Spinal cord (tissue), 9 donors: ENCODE measurements at regions not wholly inside any gene's neighbourhood (a gene's known extent, or its start where the extent isn't known, plus 50 kb on each side); places are given as distances from the start of the nearest gene placed in this dataset.

ENCODE experiments used
- DNase-seq, 6 donors: peaks; one replicate each; pipeline versions ENCODE4 v3.0.0 to v3.0.0-alpha.2; 2013 to 2015; ENCODE audit warnings: low spot score in 6 of 6, low read depth in 4 of 6
- H3K27ac ChIP-seq: one replicate; pipeline ENCODE4 v1.5.1; 2013; ENCODE audit warnings: low read depth, low read length, control low read depth
- H3K27me3 ChIP-seq: one replicate; pipeline ENCODE4 v1.6.1; 2013; ENCODE audit warnings: low read length; ENCODE audit not compliant: control insufficient read depth, insufficient read depth
- H3K36me3 ChIP-seq: one replicate; pipeline ENCODE4 v1.6.1; 2013; ENCODE audit warnings: low read length; ENCODE audit not compliant: control insufficient read depth, insufficient read depth
- H3K4me1 ChIP-seq: one replicate; pipeline ENCODE4 v1.6.1; 2013; ENCODE audit warnings: low read length; ENCODE audit not compliant: control insufficient read depth, insufficient read depth
- H3K4me3 ChIP-seq: one replicate; pipeline ENCODE4 v1.5.1; 2013; ENCODE audit warnings: low read depth, low read length, control low read depth
- H3K9me3 ChIP-seq: one replicate; pipeline ENCODE4 v1.6.1; 2013; ENCODE audit warnings: low read length; ENCODE audit not compliant: control insufficient read depth, insufficient read depth
- WGBS: methylation state at CpG from one replicate; pipeline ENCODE4 v1.1.5; 2013; ENCODE audit warnings: missing lambda C conversion rate; ENCODE audit not compliant: insufficient coverage; 5-methylcytosine and 5-hydroxymethylcytosine counted together
- donor health status: healthy.

DNA sequence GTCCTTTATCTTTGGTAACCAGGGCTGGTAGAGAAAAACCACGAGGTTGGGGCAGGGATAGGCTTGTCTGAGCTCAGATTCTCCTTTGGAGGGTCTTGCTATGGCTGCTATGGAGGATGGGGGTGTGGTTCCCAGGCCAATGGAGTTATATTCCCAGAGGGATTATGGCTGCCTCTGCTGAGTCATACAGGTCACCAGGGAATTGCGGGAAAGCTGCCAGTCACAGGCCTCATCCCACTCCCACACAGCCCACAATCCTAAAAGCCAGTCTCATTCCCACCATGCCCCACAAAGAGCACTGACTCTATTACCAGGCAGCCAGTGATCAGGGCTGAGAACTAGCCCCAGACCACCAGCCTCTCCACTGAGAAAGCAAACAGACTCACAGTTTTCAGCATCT, 316.6 kb upstream of the TMEM229A start:
- peaks cover 1% of the 10 kb centered on the region for H3K9me3 ChIP-seq
- no peak overlapping the region for H3K27ac ChIP-seq
- no peak for DNase-seq
- H3K36me3 ChIP-seq, result no peaks in the 10 kb centered on the region
- WGBS, result 90% methylated on average over 2 of the region's 2 CpGs
- no peaks in the 10 kb centered on the region for H3K4me1 ChIP-seq
- no peak overlapping the region for H3K4me3 ChIP-seq
- no peaks in the 10 kb centered on the region for H3K27me3 ChIP-seq

DNA sequence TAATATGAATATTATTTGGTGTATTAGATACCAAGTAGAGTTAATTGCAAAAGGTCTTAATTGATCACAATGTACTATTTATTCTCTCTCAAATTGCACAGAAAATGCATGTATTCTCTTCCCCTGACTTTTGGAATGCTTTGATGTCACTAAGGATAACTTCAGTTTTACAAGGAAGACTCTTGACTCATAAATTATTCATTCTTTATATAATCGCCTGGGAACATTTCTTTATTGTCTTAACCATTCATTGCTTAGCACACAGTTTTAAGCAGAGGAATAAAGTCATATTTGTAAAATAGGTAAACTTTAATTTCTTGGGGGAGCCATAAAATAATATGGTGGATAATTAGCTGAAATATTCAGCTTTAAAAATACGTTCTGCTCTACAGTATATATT, 306.0 kb upstream of the TMEM229A start:
- WGBS, result no CpG with 5 or more reads among the region's 2 CpGs
- H3K4me3 ChIP-seq, result no peak overlapping the region

DNA sequence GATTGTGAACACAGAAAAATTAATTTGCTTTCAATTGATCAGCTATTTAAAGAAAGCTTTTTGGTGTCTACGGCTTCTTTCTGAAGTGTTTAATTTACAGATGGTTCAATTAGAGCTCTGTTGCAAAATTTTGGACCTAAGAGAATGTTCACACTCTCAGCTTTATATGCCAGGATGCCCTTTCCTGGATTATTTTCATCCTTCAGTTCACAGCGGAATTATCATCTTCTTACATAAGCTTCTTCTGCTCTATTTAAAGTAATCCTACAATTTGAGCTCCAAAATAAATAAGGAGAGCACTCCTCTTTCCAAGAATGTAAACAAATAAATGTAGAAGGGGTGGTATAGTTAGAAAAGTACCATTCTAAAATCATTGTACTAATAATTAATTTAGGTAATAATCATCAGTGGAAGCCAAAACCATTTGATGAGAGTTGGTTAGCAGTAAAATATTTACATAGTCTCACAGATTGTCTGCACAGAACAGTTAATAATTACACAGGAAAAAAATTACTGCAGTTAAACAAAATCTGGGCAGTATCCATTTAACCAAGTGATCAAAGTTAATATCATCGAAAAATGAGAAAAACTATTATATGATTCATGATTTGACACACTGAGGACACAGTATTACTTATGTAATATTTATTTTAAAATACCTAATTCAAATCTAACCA, 298.0 kb upstream of the TMEM229A start:
- DNase-seq, result peak in 1 of 6 donors; percentile 11
- H3K27ac ChIP-seq, result no peak overlapping the region
- H3K36me3 ChIP-seq, result no peaks in the 10 kb centered on the region
- no CpG with 5 or more reads among the region's 3 CpGs for WGBS
- no peak overlapping the region for H3K4me3 ChIP-seq
- no peaks in the 10 kb centered on the region for H3K9me3 ChIP-seq
- no peaks in the 10 kb centered on the region for H3K4me1 ChIP-seq
- H3K27me3 ChIP-seq, result no peaks in the 10 kb centered on the region

More for the DNA sequence above, 306.0 kb upstream of the TMEM229A start:
- no peaks in the 10 kb centered on the region for H3K36me3 ChIP-seq
- peak in 1 of 6 donors; percentile 24 for DNase-seq
- H3K27me3 ChIP-seq, result no peaks in the 10 kb centered on the region
- H3K4me1 ChIP-seq, result no peaks in the 10 kb centered on the region
- H3K9me3 ChIP-seq, result no peaks in the 10 kb centered on the region
- H3K27ac ChIP-seq, result no peak overlapping the region

DNA sequence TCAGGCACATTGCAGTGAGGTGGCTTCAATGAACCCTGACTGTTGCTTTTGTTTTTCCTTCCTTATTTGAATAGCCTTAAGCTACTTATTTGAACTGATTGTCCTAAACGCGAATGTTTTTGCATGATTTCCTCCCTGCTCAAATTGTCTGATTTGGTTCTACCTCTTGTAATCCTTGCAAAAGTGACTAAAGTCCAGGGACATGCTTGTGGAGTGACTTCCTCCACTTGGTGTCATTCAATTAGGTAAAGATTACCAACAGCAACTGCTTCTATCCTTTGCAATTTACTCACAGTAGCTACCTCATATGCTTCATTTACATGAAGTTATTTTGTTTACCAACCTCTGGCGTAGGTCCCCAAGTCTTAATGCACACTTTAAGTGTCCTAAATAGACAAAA, 295.9 kb upstream of the TMEM229A start:
- DNase-seq, result no peak
- Histone ChIP-seq H3K36me3 (no peaks in the 10 kb centered on the region), H3K27me3 (no peaks in the 10 kb centered on the region), H3K27ac (no peak overlapping the region), H3K4me3 (no peak overlapping the region), H3K4me1 (no peaks in the 10 kb centered on the region), H3K9me3 (no peaks in the 10 kb centered on the region)
- no CpG with 5 or more reads among the region's 3 CpGs for WGBS

DNA sequence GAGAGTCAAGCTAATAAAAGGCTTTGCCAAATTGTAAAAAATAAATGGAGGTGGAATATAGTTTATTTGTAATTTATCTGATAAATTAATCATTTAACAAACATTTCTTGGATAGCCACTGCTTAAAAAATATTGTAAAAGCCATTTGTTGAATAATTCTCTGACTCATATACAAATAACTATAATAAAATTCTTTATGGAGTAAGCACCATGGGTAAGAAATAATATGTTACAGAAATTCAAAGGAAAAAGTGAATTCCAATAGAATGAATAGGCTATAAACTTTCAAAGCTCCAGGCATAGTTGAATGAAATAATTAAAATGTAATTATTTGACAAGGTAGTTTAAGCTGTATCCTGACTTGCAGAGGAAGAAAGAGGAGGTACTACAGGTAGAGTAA, 291.4 kb upstream of the TMEM229A start:
- Histone ChIP-seq H3K9me3 (no peaks in the 10 kb centered on the region), H3K27ac (no peak overlapping the region), H3K4me3 (no peak overlapping the region), H3K27me3 (no peaks in the 10 kb centered on the region), H3K36me3 (no peaks in the 10 kb centered on the region), H3K4me1 (no peaks in the 10 kb centered on the region)
- DNase-seq, result no peak

DNA sequence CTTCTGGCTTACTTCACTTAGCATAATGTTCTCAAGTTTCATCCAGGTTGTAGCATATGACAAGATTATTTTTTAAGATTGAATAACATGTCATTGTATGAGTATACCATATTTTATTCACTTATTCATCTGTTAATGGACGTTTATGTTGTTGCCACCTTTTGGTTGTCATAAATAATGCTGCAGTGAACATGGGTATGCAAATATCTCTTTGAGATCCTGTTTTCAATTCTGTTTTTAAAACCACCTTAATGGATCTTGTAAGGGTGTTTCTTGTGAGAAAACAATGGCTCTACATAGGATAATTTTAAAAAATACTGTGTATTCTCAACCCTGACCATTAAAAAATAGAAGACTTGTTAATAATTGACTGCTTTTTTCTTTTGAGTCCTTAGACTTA, 290.7 kb upstream of the TMEM229A start:
- no peaks in the 10 kb centered on the region for H3K27me3 ChIP-seq
- DNase-seq, result no peak
- no peaks in the 10 kb centered on the region for H3K9me3 ChIP-seq
- no peaks in the 10 kb centered on the region for H3K36me3 ChIP-seq
- no peak overlapping the region for H3K4me3 ChIP-seq
- H3K4me1 ChIP-seq, result no peaks in the 10 kb centered on the region
- no peak overlapping the region for H3K27ac ChIP-seq
- WGBS, result no CpG with 5 or more reads among the region's 1 CpG

DNA sequence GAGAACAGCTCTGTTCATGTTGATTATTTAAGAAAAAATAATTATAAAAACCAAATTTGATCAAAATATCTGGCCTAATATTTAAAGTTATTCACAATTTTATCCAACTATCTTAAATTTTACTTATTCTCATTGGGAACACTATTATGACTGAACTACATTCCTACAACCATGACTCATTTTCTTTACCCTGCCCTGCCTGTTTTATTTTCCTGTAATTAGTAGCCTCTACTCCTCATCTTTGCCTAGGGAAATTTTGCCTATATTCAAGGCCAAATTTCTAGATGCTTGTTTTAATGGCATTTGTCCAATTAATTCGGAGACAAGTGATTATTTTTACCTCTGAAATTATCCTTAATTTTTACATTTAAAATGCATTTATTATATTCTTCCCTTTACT, 289.7 kb upstream of the TMEM229A start:
- Histone ChIP-seq H3K9me3 (no peaks in the 10 kb centered on the region), H3K36me3 (no peaks in the 10 kb centered on the region), H3K27me3 (no peaks in the 10 kb centered on the region), H3K4me1 (no peaks in the 10 kb centered on the region), H3K4me3 (no peak overlapping the region), H3K27ac (no peak overlapping the region)
- no CpG with 5 or more reads among the region's 1 CpG for WGBS
- DNase-seq, result no peak

DNA sequence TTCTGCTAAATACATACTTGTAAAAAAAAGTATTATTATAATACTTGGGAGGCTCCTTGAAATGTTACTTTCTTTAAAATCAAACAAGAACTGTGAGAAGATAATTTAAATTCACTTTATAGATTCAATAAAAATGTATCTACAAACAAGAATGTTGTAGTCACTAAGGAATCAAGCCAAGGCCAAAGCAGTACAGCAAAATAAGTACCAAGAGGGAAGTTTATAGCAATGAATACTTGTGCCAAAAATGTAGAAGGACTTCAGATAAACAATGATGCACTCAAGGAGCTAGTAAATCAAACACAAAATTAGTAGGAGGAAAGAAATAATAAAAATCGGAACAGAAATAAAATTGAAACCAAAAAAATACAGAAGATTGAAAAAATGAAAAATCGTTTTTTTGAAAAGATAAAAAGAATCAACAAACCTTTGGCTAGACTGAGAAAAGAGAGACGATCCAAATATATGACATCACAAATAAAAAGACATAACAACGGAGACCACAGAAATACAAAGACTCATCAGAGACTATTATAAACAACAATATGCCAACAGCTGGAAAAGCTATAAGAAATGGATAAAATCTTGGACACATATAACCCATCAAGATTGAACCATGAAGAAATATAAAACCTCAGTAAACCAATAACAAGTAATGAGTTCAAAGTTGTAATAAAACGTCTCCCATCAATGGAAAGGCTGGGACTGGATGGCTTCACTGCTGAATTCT, 286.0 kb upstream of the TMEM229A start:
- no CpG with 5 or more reads among the region's 5 CpGs for WGBS
- Histone ChIP-seq H3K27ac (no peak overlapping the region), H3K9me3 (no peaks in the 10 kb centered on the region), H3K4me1 (no peaks in the 10 kb centered on the region), H3K36me3 (no peaks in the 10 kb centered on the region), H3K4me3 (no peak overlapping the region), H3K27me3 (no peaks in the 10 kb centered on the region)
- DNase-seq, result no peak

DNA sequence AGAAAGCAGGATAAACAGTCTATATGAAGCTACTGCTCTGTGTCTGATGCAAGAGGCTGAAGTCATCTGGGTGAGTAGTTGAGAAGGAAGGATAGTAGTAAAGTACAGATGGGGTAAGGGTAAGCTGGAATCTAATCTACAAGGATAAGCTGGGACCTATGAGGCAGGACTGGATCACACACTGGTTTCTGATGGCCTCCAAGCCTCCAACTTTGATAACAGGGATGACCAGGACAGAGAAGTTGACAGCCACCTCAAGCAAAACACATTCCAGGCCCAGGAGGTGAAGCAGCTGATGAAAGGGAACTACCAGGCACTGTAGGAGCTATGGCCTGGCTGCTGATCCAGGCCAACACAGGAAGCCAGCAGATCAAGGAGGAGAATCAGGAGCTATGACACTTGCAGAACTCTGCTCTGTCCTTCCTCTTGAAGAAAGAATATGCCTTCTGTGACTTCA, 278.1 kb upstream of the TMEM229A start:
- Histone ChIP-seq H3K27ac (no peak overlapping the region), H3K27me3 (no peaks in the 10 kb centered on the region), H3K36me3 (no peaks in the 10 kb centered on the region), H3K4me3 (no peak overlapping the region), H3K4me1 (no peaks in the 10 kb centered on the region), H3K9me3 (no peaks in the 10 kb centered on the region)
- no peak for DNase-seq

DNA sequence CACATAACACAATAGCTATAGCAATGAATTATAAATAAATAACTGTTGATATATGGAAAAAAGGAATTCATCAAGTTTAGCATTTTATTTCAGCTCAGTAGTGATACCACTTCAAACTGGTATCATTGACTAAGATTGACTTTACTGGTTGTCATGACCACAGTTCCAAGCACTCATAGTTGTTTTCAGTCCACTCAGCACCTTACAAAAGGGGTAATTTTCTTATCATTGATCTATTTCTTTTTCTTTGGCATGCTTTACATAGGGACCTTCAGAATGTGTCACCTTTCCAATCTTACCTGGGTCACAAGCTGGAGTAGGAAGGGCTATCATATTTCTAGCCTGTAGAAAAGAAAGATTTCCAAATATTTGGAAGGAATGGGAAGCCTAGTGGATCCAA, 275.5 kb upstream of the TMEM229A start:
- Histone ChIP-seq H3K9me3 (no peaks in the 10 kb centered on the region), H3K36me3 (no peaks in the 10 kb centered on the region), H3K4me3 (no peak overlapping the region), H3K27me3 (no peaks in the 10 kb centered on the region), H3K27ac (no peak overlapping the region), H3K4me1 (no peaks in the 10 kb centered on the region)
- DNase-seq, result no peak
